Neuronal stem cell (in vitro differentiated cells): ENCODE measurements at regions not wholly inside any gene's neighbourhood (a gene's known extent, or its start where the extent isn't known, plus 50 kb on each side); places are given as distances from the start of the nearest gene placed in this dataset.

Source experiments
- DNase-seq: peaks from one replicate; pipeline ENCODE4 v3.0.0-alpha.2; 2013; ENCODE audit warnings: low spot score
- H2AFZ ChIP-seq: one replicate; pipeline ENCODE4 v1.6.1; 2013; ENCODE audit warnings: mild to moderate bottlenecking, low read length, inconsistent platforms
- H2AK5ac ChIP-seq: 2 replicates; pipeline ENCODE4 v1.6.1; 2013; ENCODE audit warnings: low read depth, mild to moderate bottlenecking, inconsistent platforms, low read length, moderate library complexity, mixed read lengths
- H2BK120ac ChIP-seq: 2 replicates; pipeline ENCODE4 v1.6.1; 2013; ENCODE audit warnings: low read depth, mild to moderate bottlenecking, inconsistent platforms, low read length, moderate library complexity, mixed read lengths
- H2BK12ac ChIP-seq: one replicate; pipeline ENCODE4 v1.6.1; 2013; ENCODE audit warnings: low read length, inconsistent platforms
- H2BK15ac ChIP-seq: 2 replicates; pipeline ENCODE4 v1.6.1; 2013; ENCODE audit warnings: mild to moderate bottlenecking, low read length, inconsistent platforms, mixed read lengths
- H2BK5ac ChIP-seq: one replicate; pipeline ENCODE4 v1.6.1; 2013; ENCODE audit warnings: inconsistent platforms, mild to moderate bottlenecking, low read length, moderate library complexity
- H3K14ac ChIP-seq: one replicate; pipeline ENCODE4 v1.6.1; 2013; ENCODE audit warnings: low read length, inconsistent platforms
- H3K18ac ChIP-seq: 2 replicates; pipeline ENCODE4 v1.6.1; 2013; ENCODE audit warnings: low read length, inconsistent platforms
- H3K23ac ChIP-seq: 2 replicates; pipeline ENCODE4 v1.6.1; 2013; ENCODE audit warnings: low read depth, mild to moderate bottlenecking, mixed read lengths, low read length, inconsistent platforms; ENCODE audit not compliant: poor library complexity
- H3K27ac ChIP-seq: replicated peaks from 3 replicates; pipeline ENCODE4 v1.5.1; 2013; ENCODE audit warnings: low read length, inconsistent platforms
- H3K27me3 ChIP-seq, 3 experiments: 2 replicates each; pipeline ENCODE4 v1.6.1; 2013; ENCODE audit warnings: low read length in 3 of 3, mild to moderate bottlenecking in 2 of 3, inconsistent platforms in 1 of 3, low read depth in 1 of 3, mixed read lengths in 1 of 3, moderate library complexity in 1 of 3; ENCODE audit not compliant: control insufficient read depth in 3 of 3, insufficient read depth in 3 of 3
- H3K36me3 ChIP-seq, 2 donors: replicated peaks in 1 of 2; 2 replicates each; pipeline ENCODE4 v1.6.1; 2013; ENCODE audit warnings: low read length in 2 of 2; ENCODE audit not compliant: control insufficient read depth in 2 of 2, insufficient read depth in 2 of 2
- H3K4ac ChIP-seq: 2 replicates; pipeline ENCODE4 v1.6.1; 2013; ENCODE audit warnings: inconsistent platforms, mild to moderate bottlenecking, low read length, moderate library complexity
- H3K4me1 ChIP-seq, 2 donors: 1 replicate in 1 of 2; 2 replicates in 1 of 2; pipeline ENCODE4 v1.6.1; 2013; ENCODE audit warnings: low read length in 2 of 2, low read depth in 1 of 2; ENCODE audit not compliant: control insufficient read depth in 2 of 2, insufficient read depth in 1 of 2
- H3K4me2 ChIP-seq: one replicate; pipeline ENCODE4 v1.6.1; 2013; ENCODE audit warnings: mild to moderate bottlenecking, low read length, inconsistent platforms; ENCODE audit not compliant: insufficient read depth, poor library complexity, severe bottlenecking
- H3K4me3 ChIP-seq, 2 donors: 2 replicates each; pipeline ENCODE4 v1.5.1; 2013; ENCODE audit warnings: low read length in 2 of 2, mild to moderate bottlenecking in 2 of 2, inconsistent platforms in 1 of 2, moderate library complexity in 1 of 2
- H3K79me1 ChIP-seq: one replicate; pipeline ENCODE4 v1.6.1; 2013; ENCODE audit warnings: low read depth, mild to moderate bottlenecking, inconsistent platforms, low read length, moderate library complexity
- H3K9ac ChIP-seq: one replicate; pipeline ENCODE4 v1.6.1; 2013; ENCODE audit warnings: mild to moderate bottlenecking, low read depth, low read length, inconsistent platforms; ENCODE audit not compliant: poor library complexity
- H3K9me3 ChIP-seq, 2 donors: replicated peaks in 1 of 2; 2 replicates each; pipeline versions ENCODE3 to v1.6.1; 2013; ENCODE audit warnings: low read length in 2 of 2, mild to moderate bottlenecking in 2 of 2, inconsistent platforms in 1 of 2, low read depth in 1 of 2, mixed read lengths in 1 of 2, moderate library complexity in 1 of 2; ENCODE audit not compliant: control insufficient read depth in 2 of 2, insufficient read depth in 1 of 2
- H4K8ac ChIP-seq: one replicate; pipeline ENCODE4 v1.6.1; 2013; ENCODE audit warnings: low read depth, mild to moderate bottlenecking, inconsistent platforms, low read length, moderate library complexity
- H4K91ac ChIP-seq: one replicate; pipeline ENCODE4 v1.6.1; 2013; ENCODE audit warnings: low read length, low read depth, mild to moderate bottlenecking, inconsistent platforms; ENCODE audit not compliant: poor library complexity
- WGBS, 2 donors: extraction: QIAGEN DNeasy Blood & Tissue Kit; methylation state at CpG; one replicate each; pipeline ENCODE4 v1.1.7; 2013; ENCODE audit warnings: missing lambda C conversion rate in 2 of 2, mixed read lengths in 1 of 2; ENCODE audit not compliant: insufficient read length in 2 of 2, insufficient replicate concordance in 1 of 2; ENCODE audit errors: extremely low coverage in 2 of 2; 5-methylcytosine and 5-hydroxymethylcytosine counted together

DNA sequence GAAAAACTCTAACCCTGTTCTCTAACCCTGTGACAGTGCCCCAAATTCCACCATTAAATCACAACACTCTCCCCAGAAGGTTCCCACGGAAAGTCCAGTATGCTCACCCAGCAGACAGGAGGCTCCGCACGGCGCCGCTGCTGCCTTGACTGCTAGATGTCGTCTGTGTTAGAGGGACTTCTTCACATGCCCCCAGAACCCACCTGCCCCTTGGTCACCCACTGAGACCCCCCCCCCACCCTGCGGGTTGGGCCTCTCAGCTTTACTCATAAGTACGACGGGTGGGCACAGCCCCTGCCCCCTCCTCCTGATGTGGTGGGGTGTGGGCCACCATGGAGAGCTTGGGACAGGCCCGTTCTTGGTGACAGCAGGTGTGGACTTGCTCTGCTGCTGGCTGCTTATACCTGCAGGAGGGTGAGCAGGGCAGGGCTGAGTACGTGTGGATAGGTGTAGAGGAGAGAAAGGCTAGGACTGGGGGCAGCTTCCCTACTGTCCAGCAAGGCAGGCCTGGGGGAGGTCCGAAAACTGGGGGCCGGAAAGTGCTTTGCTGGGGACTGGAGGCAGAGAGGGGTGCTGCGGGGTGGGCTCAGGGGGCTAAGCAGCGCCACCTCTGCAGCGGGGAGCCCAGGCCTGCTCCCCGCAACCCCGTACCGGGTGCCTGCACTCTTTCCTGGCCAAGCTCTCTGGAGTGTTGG is 57.5 kb upstream of the OLFM1 start:
- H3K79me1 ChIP-seq, result no peaks in the 10 kb centered on the region
- H4K91ac ChIP-seq, result no peak overlapping the region
- peaks cover 0 to 14% (median 0%) of the 10 kb centered on the region in 3 experiments for H3K27me3 ChIP-seq
- no peak overlapping the region for H3K27ac ChIP-seq
- H2AFZ ChIP-seq, result no peak overlapping the region
- no peak overlapping the region for H2BK5ac ChIP-seq
- no peaks in the 10 kb centered on the region for H3K9me3 ChIP-seq
- H3K18ac ChIP-seq, result peak overlapping the region; percentile 71
- DNase-seq, result no peak
- H3K23ac ChIP-seq, result peak overlapping the region; percentile 91
- H3K36me3 ChIP-seq, result no peaks in the 10 kb centered on the region
- H2BK12ac ChIP-seq, result peak overlapping the region; percentile 73
- H3K14ac ChIP-seq, result no peak overlapping the region
- H3K4me3 ChIP-seq, result no peak overlapping the region
- H3K4me1 ChIP-seq, result peaks cover 0 to 4% of the 10 kb centered on the region in 2 donors
- no peak overlapping the region for H2AK5ac ChIP-seq
- no peak overlapping the region for H4K8ac ChIP-seq
- H3K9ac ChIP-seq, result no peak overlapping the region
- H3K4ac ChIP-seq, result no peak overlapping the region
- no peak overlapping the region for H2BK120ac ChIP-seq
- no CpG with 5 or more reads among the region's 19 CpGs for WGBS, 2 donors
- H2BK15ac ChIP-seq, result no peak overlapping the region
- no peak overlapping the region for H3K4me2 ChIP-seq

DNA sequence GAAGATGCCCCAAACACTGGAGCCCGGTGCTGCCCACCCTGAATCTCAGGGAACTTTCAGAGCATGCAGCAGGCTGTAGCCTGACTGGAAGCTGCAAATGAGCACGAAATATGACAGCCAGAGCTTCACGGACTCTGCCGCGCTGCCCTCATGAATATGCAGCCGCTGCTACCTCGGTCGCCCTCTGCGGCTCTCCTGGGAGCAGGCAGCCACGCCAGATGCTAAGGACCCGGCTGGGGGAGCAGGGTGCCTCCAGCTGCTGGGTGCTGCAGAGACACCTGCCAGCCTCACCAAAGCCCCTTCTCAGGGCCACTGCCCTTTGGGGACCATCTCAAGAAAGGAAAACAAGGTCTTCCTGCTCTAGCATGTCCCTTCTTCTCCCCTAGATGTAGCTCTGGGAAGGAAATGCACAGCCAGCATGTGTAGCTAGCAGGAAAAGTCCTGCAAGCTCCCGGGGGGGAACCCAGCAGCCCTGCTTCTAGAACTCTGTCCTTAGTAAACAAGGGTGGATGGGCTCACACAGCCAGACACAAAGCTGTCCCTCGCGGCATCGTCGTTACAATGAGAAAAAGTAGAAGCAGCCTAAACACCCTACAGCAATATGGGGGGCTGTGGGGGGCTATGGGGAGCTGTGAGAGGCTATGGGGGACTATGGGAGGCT is 56.8 kb upstream of the OLFM1 start:
- no peak for DNase-seq
- no peak overlapping the region for H2BK12ac ChIP-seq
- no peak overlapping the region for H3K4me3 ChIP-seq
- no peak overlapping the region for H2BK5ac ChIP-seq
- no peak overlapping the region for H2BK15ac ChIP-seq
- H2BK120ac ChIP-seq, result no peak overlapping the region
- no peaks in the 10 kb centered on the region for H3K79me1 ChIP-seq
- no peak overlapping the region for H3K14ac ChIP-seq
- H3K9me3 ChIP-seq, result no peaks in the 10 kb centered on the region
- no peak overlapping the region for H4K8ac ChIP-seq
- peak overlapping the region; percentile 41 for H3K18ac ChIP-seq
- peaks cover 0 to 4% of the 10 kb centered on the region in 2 donors for H3K4me1 ChIP-seq
- H3K27me3 ChIP-seq, result peaks cover 0 to 14% (median 0%) of the 10 kb centered on the region in 3 experiments
- no peak overlapping the region for H2AFZ ChIP-seq
- H3K23ac ChIP-seq, result no peak overlapping the region
- no peak overlapping the region for H3K27ac ChIP-seq
- no peak overlapping the region for H2AK5ac ChIP-seq
- H3K9ac ChIP-seq, result no peak overlapping the region
- no peak overlapping the region for H4K91ac ChIP-seq
- no peak overlapping the region for H3K4ac ChIP-seq
- WGBS, 2 donors, result no CpG with 5 or more reads among the region's 16 CpGs
- H3K4me2 ChIP-seq, result no peak overlapping the region
- no peaks in the 10 kb centered on the region for H3K36me3 ChIP-seq

DNA sequence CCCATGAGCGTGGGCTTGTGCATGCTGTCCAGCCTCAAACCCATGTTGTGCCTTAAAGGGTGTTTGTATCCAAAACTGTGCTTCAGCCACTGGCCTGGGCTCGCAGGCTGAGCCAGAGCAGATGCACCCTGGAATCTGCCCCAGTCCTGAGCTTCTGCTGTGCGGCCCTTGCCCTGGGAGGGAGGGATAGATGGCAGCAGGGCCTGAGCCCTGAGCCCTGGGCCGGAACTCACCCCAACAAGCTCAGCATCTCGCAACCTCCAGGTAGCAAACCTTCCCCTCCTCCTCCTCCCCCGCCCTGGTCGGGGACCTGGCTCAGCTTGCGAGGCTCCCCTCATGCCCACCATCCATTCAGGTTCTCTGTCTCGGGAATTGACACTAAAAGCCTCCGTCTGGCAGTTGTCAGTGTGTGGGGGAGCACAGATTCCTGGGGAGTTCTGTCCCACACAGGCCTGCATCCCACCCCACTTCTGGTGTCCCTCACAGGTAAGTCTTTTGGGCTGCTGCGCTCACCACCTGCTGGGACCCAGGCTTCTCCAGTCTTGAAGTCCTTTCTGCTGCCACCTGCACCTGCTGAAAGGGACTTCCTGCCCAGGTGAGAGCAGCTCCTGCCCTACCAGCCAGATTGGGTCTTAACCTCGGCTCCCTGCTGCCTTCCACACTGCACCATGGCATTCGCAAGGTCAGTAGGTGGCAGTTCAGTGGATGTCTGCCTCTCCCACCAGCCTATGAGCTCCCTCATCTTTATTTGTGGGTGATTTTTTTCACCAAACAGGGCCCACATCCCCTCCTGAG is 55.2 kb upstream of the OLFM1 start:
- WGBS, 2 donors, result no CpG with 5 or more reads among the region's 13 CpGs
- Histone ChIP-seq H3K18ac (peak overlapping the region; percentile 46), H2BK5ac (no peak overlapping the region), H2AFZ (no peak overlapping the region), H3K4me1 (peaks cover 0 to 4% of the 10 kb centered on the region in 2 donors), H3K4me3 (no peak overlapping the region), H2BK120ac (no peak overlapping the region), H3K14ac (no peak overlapping the region), H3K4ac (no peak overlapping the region), H4K91ac (no peak overlapping the region), H3K27ac (no peak overlapping the region), H3K4me2 (no peak overlapping the region), H3K36me3 (no peaks in the 10 kb centered on the region), H3K23ac (no peak overlapping the region), H3K27me3 (peaks cover 0 to 11% (median 0%) of the 10 kb centered on the region in 3 experiments), H2AK5ac (peak overlapping the region; percentile 68), H3K9me3 (no peaks in the 10 kb centered on the region), H3K9ac (no peak overlapping the region), H2BK15ac (no peak overlapping the region), H2BK12ac (no peak overlapping the region), H3K79me1 (peaks cover 2% of the 10 kb centered on the region), H4K8ac (no peak overlapping the region)
- DNase-seq, result no peak
